HG02840 (cell line): ENCODE measurements at regions not wholly inside any gene's neighbourhood (a gene's known extent, or its start where the extent isn't known, plus 50 kb on each side); places are given as distances from the start of the nearest gene placed in this dataset.

Source experiments
- ATAC-seq: cut with Tn5 transposase; IDR thresholded peaks from one replicate; pipeline ENCODE4 v1.9.1; 2021; ENCODE audit warnings: mild to moderate bottlenecking, moderate library complexity, moderate number of reproducible peaks; ENCODE audit not compliant: unreplicated experiment, low FRiP score

GRCh38 chr17:5635949-5636348 lies 51.6 kb upstream of the NLRP1 start:
- ATAC-seq = no peak

DNA sequence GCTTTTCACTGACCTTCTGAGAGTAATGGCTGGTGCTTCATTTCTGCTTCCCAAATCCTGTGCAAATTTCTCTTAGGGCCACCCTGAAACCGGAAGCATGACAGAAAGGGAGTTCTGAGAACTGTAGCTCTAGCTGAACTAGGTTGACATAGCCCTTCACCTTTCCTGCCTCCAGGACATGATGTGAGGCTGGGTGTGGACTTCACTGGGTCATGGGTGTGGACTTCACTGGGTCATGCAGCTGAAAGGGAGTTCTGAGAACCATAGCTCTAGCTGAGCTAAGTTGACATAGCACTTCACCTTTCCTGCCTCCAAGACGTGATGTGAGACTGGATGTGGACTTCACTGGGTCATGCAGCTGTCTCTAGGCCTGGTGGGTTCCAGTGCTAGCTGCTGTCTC lies 54.3 kb upstream of the NLRP1 start:
- ATAC-seq = no peak

DNA sequence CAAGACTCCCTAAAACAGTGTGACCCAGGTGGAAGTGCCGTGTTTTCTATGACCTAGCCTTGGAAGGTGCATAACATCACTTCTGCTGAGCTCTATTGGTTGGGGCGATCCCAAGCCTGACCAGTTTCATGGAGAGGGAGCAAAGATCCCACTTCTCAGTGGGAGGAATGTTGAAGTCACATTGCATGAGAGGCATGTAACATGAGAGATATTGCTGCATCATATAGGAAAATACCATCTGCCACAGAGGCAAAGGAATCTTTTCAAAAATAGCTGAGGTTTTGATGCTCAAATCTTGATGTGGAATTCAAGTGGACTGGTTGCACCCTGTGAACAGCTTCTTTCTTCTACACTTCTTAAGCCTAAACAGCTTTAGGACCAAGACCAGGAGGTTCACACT lies 56.4 kb upstream of the NLRP1 start:
- no peak for ATAC-seq

DNA sequence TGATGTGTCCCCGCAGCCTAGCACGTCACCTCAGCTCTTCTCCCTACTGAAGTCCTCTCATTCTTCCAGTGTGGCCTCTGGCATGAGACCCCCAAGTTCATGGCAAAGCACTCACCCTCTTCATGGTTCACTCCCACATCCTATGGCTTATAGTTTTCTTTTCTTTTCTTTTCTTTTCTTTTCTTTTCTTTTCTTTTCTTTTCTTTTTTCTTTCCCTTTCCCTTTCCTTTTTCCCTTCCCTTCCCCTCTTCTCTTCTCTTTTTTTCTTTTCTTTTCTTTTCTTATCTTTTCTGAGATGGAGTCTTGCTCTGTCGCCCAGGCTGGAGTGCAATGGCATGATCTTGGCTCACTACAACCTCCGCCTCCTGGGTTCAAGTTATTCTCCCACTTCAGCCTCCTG lies 58.4 kb upstream of the NLRP1 start:
- no peak for ATAC-seq

DNA sequence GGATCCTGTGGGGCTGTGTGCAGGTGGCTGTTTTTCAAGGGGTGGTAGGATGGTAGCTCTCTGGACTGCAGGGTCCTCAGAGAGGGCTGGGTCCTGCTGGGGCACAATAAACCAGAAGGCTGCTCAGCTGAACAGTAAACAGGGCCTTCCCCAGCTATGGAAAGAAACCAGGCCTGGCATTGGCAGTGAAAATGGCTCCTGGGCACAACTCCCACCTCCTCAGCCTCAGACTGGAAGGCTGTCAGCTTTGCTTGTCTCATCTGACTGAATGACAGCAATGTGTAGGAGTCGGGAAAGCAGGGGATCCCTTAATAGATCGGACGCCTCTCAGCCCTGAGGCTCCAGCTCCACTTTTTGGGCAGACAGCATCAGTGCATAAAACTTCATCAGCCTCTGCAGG lies 59.8 kb upstream of the NLRP1 start:
- ATAC-seq = no peak

DNA sequence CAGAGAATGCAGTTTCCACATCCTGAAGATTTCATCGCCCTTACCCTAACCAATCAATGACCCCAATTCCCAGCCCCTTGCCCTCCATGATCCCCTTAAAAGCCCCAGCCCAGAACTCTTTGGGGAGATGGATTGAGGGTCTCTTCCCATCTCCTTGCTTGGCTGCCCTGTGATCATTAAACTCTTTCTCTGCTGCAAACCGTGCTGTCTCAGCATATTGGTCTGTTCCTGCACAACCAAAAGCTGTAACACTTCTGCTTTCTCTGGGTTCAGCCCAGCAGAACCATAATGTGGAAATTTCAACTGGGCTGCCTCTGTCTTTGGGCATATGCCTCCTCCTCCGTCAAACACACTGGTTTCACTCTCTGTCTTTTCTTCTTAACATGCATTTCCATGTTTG lies 67.0 kb upstream of the NLRP1 start:
- ATAC-seq = no peak

GRCh38 chr17:5661491-5662125 lies 77.3 kb upstream of the NLRP1 start:
- ATAC-seq = no peak

- ATAC-seq = no peak
Measured at GRCh38 chr17:5662409-5663085, 78.2 kb upstream of the NLRP1 start.

DNA sequence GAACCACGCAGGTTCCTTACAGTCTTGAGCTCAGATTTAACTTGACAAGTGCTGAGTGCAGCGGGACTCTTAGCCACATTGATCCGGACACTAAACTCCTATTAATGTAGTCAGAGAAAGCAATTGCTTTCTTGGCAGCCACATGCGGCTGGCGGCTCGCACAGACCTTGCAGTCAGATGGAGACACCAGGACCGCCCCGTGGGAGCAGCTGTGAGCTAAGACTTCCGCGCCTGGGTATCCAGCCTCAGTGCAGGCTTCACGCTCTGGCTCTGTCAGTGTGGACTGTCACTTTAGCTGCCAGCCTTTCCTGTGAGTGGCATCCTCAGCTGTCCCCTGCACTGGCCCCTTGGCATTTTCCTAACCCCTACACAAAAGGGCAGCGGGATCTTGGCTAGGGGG lies 80.9 kb upstream of the NLRP1 start:
- no peak for ATAC-seq

GRCh38 chr17:5667871-5668270 lies 83.6 kb upstream of the NLRP1 start:
- no peak for ATAC-seq

GRCh38 chr17:5668557-5669138 lies 84.3 kb upstream of the NLRP1 start:
- ATAC-seq = no peak

- ATAC-seq = no peak
Measured at GRCh38 chr17:5669191-5669590, 84.9 kb upstream of the NLRP1 start.

GRCh38 chr17:5672141-5672540 lies 87.8 kb upstream of the NLRP1 start:
- no peak for ATAC-seq

- no peak for ATAC-seq
Measured at GRCh38 chr17:5672815-5673430, 88.6 kb upstream of the NLRP1 start.

DNA sequence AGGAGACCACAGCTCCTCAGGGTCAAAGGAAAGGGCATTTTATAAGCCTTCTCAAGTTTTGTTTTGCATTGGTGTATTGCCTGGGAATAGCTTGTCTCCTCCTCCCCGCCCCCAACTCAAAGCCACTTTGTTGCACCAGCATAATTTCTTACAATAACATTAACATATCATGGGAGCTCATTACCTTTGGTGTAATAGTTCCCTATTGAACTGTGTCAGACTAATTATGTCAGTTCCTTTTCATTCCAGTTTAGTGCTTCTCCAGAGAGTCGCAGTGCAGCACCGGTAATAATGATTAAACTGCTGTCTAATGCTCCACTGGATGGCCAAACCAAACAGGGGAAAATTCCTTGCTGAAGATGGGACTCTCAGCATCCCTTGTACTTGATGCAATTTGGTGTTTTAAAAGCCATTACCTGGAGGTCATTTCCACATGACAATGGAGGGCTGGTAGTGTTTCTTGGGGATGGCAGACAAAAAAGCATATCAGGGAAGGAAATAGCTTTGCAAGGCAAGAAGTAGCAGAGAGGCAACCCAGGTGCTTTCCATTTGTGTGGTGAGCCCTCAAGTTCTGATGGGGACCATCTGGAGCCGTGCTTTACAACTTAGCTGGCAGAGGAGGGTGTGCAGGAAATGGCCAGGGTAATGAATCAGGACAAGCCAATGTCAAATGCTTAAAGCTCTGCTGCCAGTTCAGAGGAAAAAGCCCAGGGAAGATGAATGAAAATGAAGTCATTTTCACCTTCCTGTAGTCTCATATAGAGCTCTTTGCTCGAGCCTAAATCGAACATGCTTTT lies 91.5 kb upstream of the NLRP1 start:
- ATAC-seq = no peak

GRCh38 chr17:5677620-5678019 lies 93.3 kb upstream of the NLRP1 start:
- ATAC-seq = no peak

GRCh38 chr17:5678171-5678570 lies 93.9 kb upstream of the NLRP1 start:
- ATAC-seq = no peak

GRCh38 chr17:5680766-5681165 lies 96.5 kb upstream of the NLRP1 start:
- no peak for ATAC-seq

DNA sequence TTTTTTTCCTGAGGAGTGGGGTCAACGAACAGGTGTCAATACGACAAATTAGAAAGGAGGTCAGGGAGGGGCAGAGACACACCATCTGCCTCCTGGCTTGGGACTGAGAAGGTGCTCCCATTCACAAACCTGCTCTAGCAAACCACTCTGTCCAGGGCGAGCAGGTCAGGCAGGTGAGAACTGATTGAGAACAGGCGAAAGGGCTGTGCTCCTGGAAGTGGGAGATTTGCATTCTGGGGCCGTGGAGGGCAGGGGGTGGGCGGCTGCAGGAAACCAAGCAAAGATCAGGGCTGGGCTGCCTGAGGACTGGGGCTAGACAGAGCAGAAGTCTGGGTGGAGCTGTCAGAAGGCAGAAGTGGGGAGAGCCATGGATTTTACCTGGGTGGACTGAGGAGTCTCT lies 98.9 kb upstream of the NLRP1 start:
- ATAC-seq = no peak

DNA sequence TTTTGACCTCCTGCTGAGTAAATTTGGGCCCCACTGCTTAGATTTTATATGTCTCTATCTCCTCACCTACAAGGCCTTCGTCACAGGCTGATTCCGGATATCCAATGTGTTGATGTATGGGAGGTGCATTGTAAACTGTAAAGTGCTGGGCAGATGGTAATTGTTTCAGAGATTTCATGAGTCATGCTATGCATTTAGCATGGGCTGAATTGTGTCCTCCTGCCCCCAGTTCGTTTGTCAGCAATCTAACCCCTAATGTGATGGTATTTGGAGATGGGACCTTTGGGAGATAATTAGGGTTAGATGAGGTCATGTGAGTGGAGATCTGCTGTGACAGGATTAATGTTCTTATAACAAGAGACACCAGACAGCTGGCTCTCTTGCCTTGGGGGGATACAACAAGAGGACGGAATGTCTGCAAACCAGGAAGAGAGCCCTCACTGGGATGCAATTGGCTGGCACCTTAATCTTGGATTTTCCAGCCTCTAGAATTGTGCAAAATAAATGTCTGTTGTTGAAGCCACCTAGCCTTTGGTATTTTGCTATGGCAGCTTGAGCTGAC lies 101.8 kb upstream of the NLRP1 start:
- no peak for ATAC-seq

DNA sequence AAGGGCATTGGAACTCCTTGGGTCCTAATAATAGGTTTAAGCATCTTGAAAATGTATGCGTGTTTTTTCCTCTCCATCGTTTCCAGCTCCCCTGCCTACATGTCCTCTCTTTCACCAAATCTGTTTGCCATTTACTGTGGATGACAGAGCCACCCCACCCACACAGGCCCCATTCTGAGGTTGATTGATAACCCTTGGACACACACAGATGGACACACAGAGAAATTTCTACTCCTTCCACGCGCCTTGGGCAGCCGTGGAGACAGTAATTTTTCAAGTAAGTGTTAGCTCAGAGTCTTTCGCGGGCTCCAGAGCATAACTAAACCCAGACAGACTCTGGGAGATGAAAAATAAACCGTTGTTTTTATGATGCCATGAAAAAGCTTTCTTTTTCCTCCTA lies 103.3 kb upstream of the NLRP1 start:
- ATAC-seq = no peak
